Nephron progenitor cell (in vitro differentiated cells): ENCODE measurements at regions not wholly inside any gene's neighbourhood (a gene's known extent, or its start where the extent isn't known, plus 50 kb on each side); places are given as distances from the start of the nearest gene placed in this dataset.

ENCODE experiments used
- DNase-seq: peaks from one replicate; pipeline ENCODE4 v3.0.0; 2021
- H3K27ac Mint-ChIP-seq: 2 replicates; pipeline ENCODE4 v1.8.0; 2021; ENCODE audit warnings: mild to moderate bottlenecking, moderate library complexity, mixed read lengths
- H3K27me3 Mint-ChIP-seq: 2 replicates; pipeline ENCODE4 v1.8.0; 2021; ENCODE audit warnings: mild to moderate bottlenecking, low read depth, mixed read lengths; ENCODE audit not compliant: poor library complexity
- H3K36me3 Mint-ChIP-seq: 2 replicates; pipeline ENCODE4 v1.8.0; 2021; ENCODE audit warnings: low read depth, mixed read lengths
- H3K4me1 Mint-ChIP-seq: 2 replicates; pipeline ENCODE4 v1.8.0; 2021; ENCODE audit warnings: mixed read lengths
- H3K4me3 Mint-ChIP-seq: 2 replicates; pipeline ENCODE4 v1.8.0; 2021; ENCODE audit warnings: mild to moderate bottlenecking, moderate library complexity, mixed read lengths
- H3K9me3 Mint-ChIP-seq: 2 replicates; pipeline ENCODE4 v1.8.0; 2021; ENCODE audit warnings: mild to moderate bottlenecking, moderate library complexity, mixed read lengths
- CTCF ChIP-seq: fragments of 200-600 bp; sonication (generic); IDR thresholded peaks from 2 replicates; pipeline ENCODE4 v1.5.0; 2021; ENCODE audit warnings: antibody characterized with exemption

- no peak for TF ChIP-seq CTCF
- H3K4me1 Mint-ChIP-seq, result no peaks in the 10 kb centered on the region
These were observed 407.9 kb upstream of the CYLC2 start for GRCh38 chr9:102587281-102587680.

GRCh38 chr9:102569436-102569835 is 425.7 kb upstream of the CYLC2 start:
- no peak overlapping the region for H3K27ac Mint-ChIP-seq
- H3K9me3 Mint-ChIP-seq, result no peaks in the 10 kb centered on the region
- H3K4me3 Mint-ChIP-seq, result no peak overlapping the region
- DNase-seq, result no peak
- H3K36me3 Mint-ChIP-seq, result no peaks in the 10 kb centered on the region
- H3K4me1 Mint-ChIP-seq, result no peaks in the 10 kb centered on the region
- H3K27me3 Mint-ChIP-seq, result no peaks in the 10 kb centered on the region
- no peak for TF ChIP-seq CTCF

More at GRCh38 chr9:102587281-102587680, 407.9 kb upstream of the CYLC2 start:
- Mint-ChIP-seq H3K4me3 (no peak overlapping the region), H3K36me3 (no peaks in the 10 kb centered on the region), H3K9me3 (no peaks in the 10 kb centered on the region), H3K27me3 (no peaks in the 10 kb centered on the region), H3K27ac (no peak overlapping the region)
- DNase-seq, result no peak

DNA sequence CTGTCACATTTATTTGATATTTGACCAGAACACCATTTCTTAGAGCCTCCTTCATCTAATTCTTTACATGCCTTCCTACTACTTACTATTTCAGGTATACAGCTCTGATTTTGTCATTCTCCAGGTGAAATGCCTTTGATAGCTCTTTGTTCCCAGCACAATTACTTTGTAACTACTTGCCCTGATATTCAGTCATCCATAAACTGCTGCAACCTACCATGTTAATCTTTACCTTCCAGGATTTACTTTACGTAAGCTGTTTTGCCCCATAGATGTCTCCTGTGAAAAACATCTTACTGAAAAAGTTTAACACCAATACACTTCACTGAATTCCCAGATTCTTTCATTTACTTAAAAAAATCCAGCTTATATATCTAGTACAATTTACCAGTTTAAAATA is 443.8 kb upstream of the CYLC2 start:
- peaks cover 43% of the 10 kb centered on the region for H3K9me3 Mint-ChIP-seq
- H3K4me3 Mint-ChIP-seq, result no peak overlapping the region
- peaks cover 6% of the 10 kb centered on the region for H3K36me3 Mint-ChIP-seq
- TF ChIP-seq CTCF, result no peak
- H3K27me3 Mint-ChIP-seq, result peaks cover 4% of the 10 kb centered on the region
- no peak for DNase-seq
- no peaks in the 10 kb centered on the region for H3K4me1 Mint-ChIP-seq
- no peak overlapping the region for H3K27ac Mint-ChIP-seq

GRCh38 chr9:102550886-102551285 is 444.2 kb upstream of the CYLC2 start:
- peaks cover 43% of the 10 kb centered on the region for H3K9me3 Mint-ChIP-seq
- TF ChIP-seq CTCF, result no peak
- no peaks in the 10 kb centered on the region for H3K4me1 Mint-ChIP-seq
- peaks cover 6% of the 10 kb centered on the region for H3K36me3 Mint-ChIP-seq
- no peak overlapping the region for H3K27ac Mint-ChIP-seq
- no peak overlapping the region for H3K4me3 Mint-ChIP-seq
- peaks cover 4% of the 10 kb centered on the region for H3K27me3 Mint-ChIP-seq
- DNase-seq, result no peak

DNA sequence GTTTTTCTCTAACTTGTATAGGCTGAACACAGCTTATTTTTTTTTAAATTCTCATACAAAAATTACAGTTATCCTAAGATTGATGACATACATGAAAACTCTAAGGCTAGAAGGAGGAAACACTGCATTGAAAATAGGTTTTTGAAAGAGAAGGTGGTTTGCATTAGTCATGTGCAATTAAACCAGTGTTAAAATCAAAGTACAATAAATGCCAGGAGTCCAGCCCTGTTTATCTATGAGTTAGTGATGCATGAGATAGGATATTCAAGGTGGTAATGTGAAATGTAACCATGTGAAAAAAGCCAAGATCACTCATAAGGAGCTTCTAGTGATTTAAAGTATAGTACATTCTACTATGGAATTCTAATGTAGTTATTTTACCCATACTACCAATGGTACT is 444.9 kb upstream of the CYLC2 start:
- Mint-ChIP-seq H3K9me3 (peaks cover 43% of the 10 kb centered on the region), H3K27me3 (peaks cover 4% of the 10 kb centered on the region), H3K27ac (no peak overlapping the region), H3K4me3 (no peak overlapping the region), H3K4me1 (no peaks in the 10 kb centered on the region), H3K36me3 (peaks cover 6% of the 10 kb centered on the region)
- TF ChIP-seq CTCF, result no peak
- DNase-seq, result no peak

GRCh38 chr9:102534031-102534430 is 461.1 kb upstream of the CYLC2 start:
- no peak for TF ChIP-seq CTCF
- no peaks in the 10 kb centered on the region for H3K36me3 Mint-ChIP-seq
- H3K27ac Mint-ChIP-seq, result no peak overlapping the region
- H3K9me3 Mint-ChIP-seq, result no peaks in the 10 kb centered on the region
- H3K4me1 Mint-ChIP-seq, result no peaks in the 10 kb centered on the region
- H3K4me3 Mint-ChIP-seq, result no peak overlapping the region
- no peaks in the 10 kb centered on the region for H3K27me3 Mint-ChIP-seq
- no peak for DNase-seq
